Endodermal cell (in vitro differentiated cells): ENCODE measurements at regions not wholly inside any gene's neighbourhood (a gene's known extent, or its start where the extent isn't known, plus 50 kb on each side); places are given as distances from the start of the nearest gene placed in this dataset.

Experiments
- DNase-seq: peaks from one replicate; pipeline ENCODE4 v3.0.0-alpha.2; 2017
- H3K27ac ChIP-seq: 2 replicates; pipeline ENCODE4 v1.5.1; 2013; ENCODE audit warnings: mild to moderate bottlenecking, low read depth, low read length, moderate library complexity
- H3K27me3 ChIP-seq: 2 replicates; pipeline ENCODE4 v1.6.1; 2013; ENCODE audit warnings: mild to moderate bottlenecking, low read length, moderate library complexity; ENCODE audit not compliant: insufficient read depth, control insufficient read depth, poor library complexity, severe bottlenecking
- H3K36me3 ChIP-seq: 2 replicates; pipeline ENCODE4 v1.7.0; 2013; ENCODE audit warnings: mild to moderate bottlenecking, low read length, moderate library complexity; ENCODE audit not compliant: control insufficient read depth, insufficient read depth
- H3K4me1 ChIP-seq: one replicate; pipeline ENCODE4 v1.7.0; 2013; ENCODE audit warnings: low read length; ENCODE audit not compliant: control insufficient read depth, insufficient read depth
- H3K4me3 ChIP-seq: 2 replicates; pipeline ENCODE4 v1.5.1; 2013; ENCODE audit warnings: mild to moderate bottlenecking, low read length, moderate library complexity
- H3K9ac ChIP-seq: 2 replicates; pipeline ENCODE4 v1.6.1; 2013; ENCODE audit warnings: mild to moderate bottlenecking, low read length, moderate library complexity; ENCODE audit not compliant: poor library complexity, severe bottlenecking; ENCODE audit errors: extremely low read depth
- H3K9me3 ChIP-seq: 2 replicates; pipeline ENCODE4 v1.6.1; 2013; ENCODE audit warnings: mild to moderate bottlenecking, low read length, moderate library complexity; ENCODE audit not compliant: control insufficient read depth
- H3K27ac Mint-ChIP-seq: 2 replicates; pipeline ENCODE4 v1.8.0; 2020; ENCODE audit warnings: mixed read lengths
- H3K27me3 Mint-ChIP-seq: 2 replicates; pipeline ENCODE4 v1.8.0; 2021; ENCODE audit warnings: mild to moderate bottlenecking, mixed read lengths; ENCODE audit not compliant: insufficient read depth
- H3K36me3 Mint-ChIP-seq: 2 replicates; pipeline ENCODE4 v1.8.0; 2020; ENCODE audit warnings: low read depth, mixed read lengths
- H3K4me1 Mint-ChIP-seq: 2 replicates; pipeline ENCODE4 v1.8.0; 2020; ENCODE audit warnings: mixed read lengths
- H3K4me3 Mint-ChIP-seq: 2 replicates; pipeline ENCODE4 v1.8.0; 2020; ENCODE audit warnings: mild to moderate bottlenecking, moderate library complexity, mixed read lengths
- H3K9me3 Mint-ChIP-seq: 2 replicates; pipeline ENCODE4 v1.8.0; 2020; ENCODE audit warnings: mild to moderate bottlenecking, mixed read lengths
- WGBS, 2 experiments: methylation state at CpG; one replicate each; pipeline versions ENCODE4 v1.1.5 to v1.1.7; 2013; ENCODE audit warnings: missing lambda C conversion rate in 2 of 2, mixed read lengths in 1 of 2; ENCODE audit not compliant: insufficient coverage in 1 of 2, insufficient read length in 1 of 2; 5-methylcytosine and 5-hydroxymethylcytosine counted together
- TF ChIP-seq, protein P1 (sequence below): fragments of 200-600 bp; sonication (generic); conservative IDR thresholded peaks from 2 replicates; pipeline ENCODE4 v1.5.0; 2021; ENCODE audit warnings: antibody characterized with exemption, mild to moderate bottlenecking

DNA sequence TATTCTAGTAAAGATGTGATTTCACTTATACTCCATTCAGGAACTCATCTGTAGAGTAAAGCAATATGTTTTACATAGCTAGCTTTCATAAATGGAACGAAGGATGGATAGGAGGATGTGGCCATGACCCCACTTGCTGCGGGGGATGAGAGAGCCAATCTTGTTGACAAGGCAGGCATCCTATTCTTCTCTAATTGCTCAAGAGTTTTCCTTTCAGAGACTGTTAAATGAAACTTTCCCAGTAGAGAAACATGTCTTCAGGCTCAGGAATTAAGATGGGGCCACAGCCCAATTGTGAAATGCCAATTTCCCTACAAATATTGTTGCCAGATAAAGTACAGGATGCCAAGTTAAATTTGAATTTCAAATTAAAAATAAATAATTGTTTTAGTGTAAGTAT lies 196.2 kb upstream of the TUT7 start:
- Mint-ChIP-seq H3K9me3 (no peaks in the 10 kb centered on the region), H3K36me3 (no peaks in the 10 kb centered on the region), H3K27ac (no peak overlapping the region), H3K27me3 (peaks cover 9% of the 10 kb centered on the region), H3K4me3 (no peak overlapping the region), H3K4me1 (peaks cover 2% of the 10 kb centered on the region)
- Histone ChIP-seq H3K9me3 (no peaks in the 10 kb centered on the region), H3K4me3 (no peak overlapping the region), H3K27ac (no peak overlapping the region), H3K4me1 (peaks cover 2% of the 10 kb centered on the region), H3K36me3 (no peaks in the 10 kb centered on the region), H3K9ac (no peak overlapping the region), H3K27me3 (no peaks in the 10 kb centered on the region)
- 90 to 91% methylated on average over 2 of the region's 2 CpGs for WGBS, 2 experiments
- no peak for DNase-seq
- TF ChIP-seq, protein P1, sequence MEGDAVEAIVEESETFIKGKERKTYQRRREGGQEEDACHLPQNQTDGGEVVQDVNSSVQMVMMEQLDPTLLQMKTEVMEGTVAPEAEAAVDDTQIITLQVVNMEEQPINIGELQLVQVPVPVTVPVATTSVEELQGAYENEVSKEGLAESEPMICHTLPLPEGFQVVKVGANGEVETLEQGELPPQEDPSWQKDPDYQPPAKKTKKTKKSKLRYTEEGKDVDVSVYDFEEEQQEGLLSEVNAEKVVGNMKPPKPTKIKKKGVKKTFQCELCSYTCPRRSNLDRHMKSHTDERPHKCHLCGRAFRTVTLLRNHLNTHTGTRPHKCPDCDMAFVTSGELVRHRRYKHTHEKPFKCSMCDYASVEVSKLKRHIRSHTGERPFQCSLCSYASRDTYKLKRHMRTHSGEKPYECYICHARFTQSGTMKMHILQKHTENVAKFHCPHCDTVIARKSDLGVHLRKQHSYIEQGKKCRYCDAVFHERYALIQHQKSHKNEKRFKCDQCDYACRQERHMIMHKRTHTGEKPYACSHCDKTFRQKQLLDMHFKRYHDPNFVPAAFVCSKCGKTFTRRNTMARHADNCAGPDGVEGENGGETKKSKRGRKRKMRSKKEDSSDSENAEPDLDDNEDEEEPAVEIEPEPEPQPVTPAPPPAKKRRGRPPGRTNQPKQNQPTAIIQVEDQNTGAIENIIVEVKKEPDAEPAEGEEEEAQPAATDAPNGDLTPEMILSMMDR = no peak

DNA sequence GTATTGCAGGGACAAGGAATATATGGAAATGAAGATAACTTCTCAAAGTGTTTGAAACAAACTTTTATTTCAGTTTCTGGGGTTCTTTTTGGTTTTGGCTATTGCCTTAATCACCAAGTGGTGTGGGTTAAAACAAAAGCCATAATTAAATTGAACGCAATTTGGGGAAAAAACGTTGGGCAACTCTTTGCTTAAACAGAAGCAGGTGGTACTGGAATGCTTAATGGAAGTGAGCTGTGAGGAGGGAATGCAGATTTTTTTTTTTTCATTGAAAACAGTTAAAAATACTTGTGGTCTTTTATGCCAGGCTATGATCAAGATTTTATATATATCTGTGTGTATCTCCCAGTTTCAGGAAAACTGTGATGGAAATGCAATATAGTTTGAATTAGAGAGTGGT lies 195.7 kb upstream of the TUT7 start:
- Histone ChIP-seq H3K4me3 (no peak overlapping the region), H3K4me1 (peaks cover 2% of the 10 kb centered on the region), H3K9ac (no peak overlapping the region), H3K9me3 (no peaks in the 10 kb centered on the region), H3K27ac (no peak overlapping the region), H3K27me3 (no peaks in the 10 kb centered on the region), H3K36me3 (no peaks in the 10 kb centered on the region)
- H3K4me3 Mint-ChIP-seq = no peak overlapping the region
- H3K27ac Mint-ChIP-seq = no peak overlapping the region
- TF ChIP-seq, protein P1 = no peak
- H3K36me3 Mint-ChIP-seq = no peaks in the 10 kb centered on the region
- WGBS, 2 experiments = 89 to 92% methylated on average over 2 of the region's 2 CpGs
- peaks cover 2% of the 10 kb centered on the region for H3K4me1 Mint-ChIP-seq
- no peaks in the 10 kb centered on the region for H3K9me3 Mint-ChIP-seq
- H3K27me3 Mint-ChIP-seq = peaks cover 9% of the 10 kb centered on the region
- DNase-seq = no peak

DNA sequence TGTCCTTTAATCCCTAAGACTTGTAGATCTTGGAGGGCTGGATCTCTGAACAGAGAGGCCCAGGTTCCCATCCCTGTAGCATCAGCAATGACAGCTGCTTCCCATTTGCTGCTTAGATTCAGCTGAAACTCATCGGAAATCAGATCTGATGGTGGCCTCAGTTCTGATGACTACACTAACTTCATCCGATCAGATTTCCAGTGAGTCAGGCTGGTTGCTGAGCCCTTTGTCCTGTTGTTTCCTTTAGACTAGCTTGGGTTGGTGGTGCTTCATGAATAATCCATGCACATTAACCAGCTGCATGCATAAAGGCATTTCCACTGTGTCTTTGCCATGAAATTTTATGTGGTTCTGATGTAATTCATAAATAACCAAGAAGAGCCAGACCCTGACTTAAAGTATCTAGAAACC lies 195.2 kb upstream of the TUT7 start:
- Mint-ChIP-seq H3K9me3 (no peaks in the 10 kb centered on the region), H3K4me3 (no peak overlapping the region), H3K4me1 (peaks cover 2% of the 10 kb centered on the region), H3K27ac (no peak overlapping the region), H3K27me3 (peaks cover 9% of the 10 kb centered on the region), H3K36me3 (no peaks in the 10 kb centered on the region)
- H3K27me3 ChIP-seq = no peaks in the 10 kb centered on the region
- TF ChIP-seq, protein P1 = no peak
- DNase-seq = no peak
- H3K4me1 ChIP-seq = peaks cover 2% of the 10 kb centered on the region
- WGBS, 2 experiments = 90 to 100% methylated on average over 1 to 2 of the region's 2 CpGs
- no peak overlapping the region for H3K4me3 ChIP-seq
- peak overlapping the region; percentile 26 for H3K27ac ChIP-seq
- H3K36me3 ChIP-seq = no peaks in the 10 kb centered on the region
- H3K9ac ChIP-seq = no peak overlapping the region
- H3K9me3 ChIP-seq = no peaks in the 10 kb centered on the region
